ENCODE measurements at regions not wholly inside any gene's neighbourhood (a gene's known extent, or its start where the extent isn't known, plus 50 kb on each side); places are given as distances from the start of the nearest gene placed in this dataset.

DNA sequence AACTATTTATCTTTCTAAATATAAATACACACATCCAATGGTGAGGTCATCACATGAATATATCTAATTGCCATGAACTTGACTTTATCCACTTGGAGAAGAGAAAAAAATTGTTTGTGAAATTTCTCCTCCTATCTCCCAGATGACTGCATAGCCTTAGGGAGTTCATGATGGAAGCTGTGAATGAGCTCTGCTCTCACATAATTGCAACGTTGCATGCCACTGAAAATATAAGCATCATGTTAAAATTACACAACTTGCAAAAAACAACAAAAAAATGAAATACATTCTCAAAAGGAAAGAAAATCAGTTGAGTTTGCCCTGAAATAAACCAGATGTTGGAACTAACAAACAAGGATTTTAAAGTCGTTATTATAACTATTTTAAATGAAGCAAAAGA lies 50.6 kb upstream of the OSR1 start:
- no peak for DNase-seq

DNA sequence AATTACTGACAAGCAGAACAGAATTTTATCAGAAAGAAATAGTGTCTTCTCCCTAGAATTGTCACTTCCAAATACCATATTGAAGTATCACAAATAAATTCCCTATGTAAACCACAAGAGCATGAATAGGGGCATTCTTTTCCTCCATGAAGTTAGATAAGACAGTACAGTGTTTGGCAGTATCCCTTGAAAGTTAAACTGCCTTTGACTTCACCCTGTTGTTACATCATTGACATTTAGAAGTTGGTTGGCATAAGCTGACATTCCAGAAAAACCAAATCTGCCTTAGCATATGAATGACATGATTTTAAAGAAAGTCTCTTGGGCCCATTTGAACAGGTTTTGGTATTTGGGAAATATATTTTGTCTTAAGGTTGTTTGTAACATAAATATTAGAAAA lies 50.2 kb upstream of the OSR1 start:
- no peak for DNase-seq

All from NCI-H2171 treated with DMSO at 0.1 percent for 48 hours (cell line).